Liver (tissue), 8 donors: ENCODE measurements at regions not wholly inside any gene's neighbourhood (a gene's known extent, or its start where the extent isn't known, plus 50 kb on each side); places are given as distances from the start of the nearest gene placed in this dataset.

ENCODE experiments used
- DNase-seq: peaks from one replicate; pipeline ENCODE4 v3.0.0-alpha.2; 2017; ENCODE audit warnings: low spot score
- H3K27ac ChIP-seq, 2 donors: one replicate each; pipeline ENCODE4 v1.7.0; 2013; ENCODE audit warnings: inconsistent platforms in 2 of 2, low read length in 2 of 2, control low read depth in 1 of 2, low read depth in 1 of 2, mild to moderate bottlenecking in 1 of 2
- H3K27me3 ChIP-seq, 4 donors: one replicate each; pipeline versions ENCODE4 v1.6.1 to v1.7.0; 2013; ENCODE audit warnings: low read length in 3 of 4, inconsistent platforms in 1 of 4, mild to moderate bottlenecking in 1 of 4, moderate library complexity in 1 of 4; ENCODE audit not compliant: control insufficient read depth in 4 of 4, insufficient read depth in 4 of 4
- H3K36me3 ChIP-seq, 4 donors: one replicate each; pipeline versions ENCODE4 v1.6.1 to v1.7.0; 2013; ENCODE audit warnings: low read length in 3 of 4, mild to moderate bottlenecking in 3 of 4, low read depth in 1 of 4, moderate library complexity in 1 of 4; ENCODE audit not compliant: control insufficient read depth in 4 of 4, insufficient read depth in 3 of 4
- H3K4me1 ChIP-seq, 4 donors: one replicate each; pipeline versions ENCODE4 v1.6.1 to v1.7.0; 2013; ENCODE audit warnings: low read length in 3 of 4, mild to moderate bottlenecking in 3 of 4, moderate library complexity in 1 of 4; ENCODE audit not compliant: control insufficient read depth in 4 of 4, insufficient read depth in 4 of 4
- H3K4me3 ChIP-seq, 3 donors: one replicate each; pipeline versions ENCODE4 v1.6.1 to v1.7.0; 2013; ENCODE audit warnings: low read length in 3 of 3, control low read depth in 1 of 3, low read depth in 1 of 3, mild to moderate bottlenecking in 1 of 3
- H3K9ac ChIP-seq, 2 donors: one replicate each; pipeline ENCODE4 v1.7.0; 2013; ENCODE audit warnings: low read length in 2 of 2, mild to moderate bottlenecking in 2 of 2, moderate library complexity in 2 of 2, control low read depth in 1 of 2, low read depth in 1 of 2
- H3K9me3 ChIP-seq, 4 donors: one replicate each; pipeline versions ENCODE4 v1.6.1 to v1.7.0; 2013; ENCODE audit warnings: low read length in 3 of 4; ENCODE audit not compliant: control insufficient read depth in 4 of 4
- EGR1 ChIP-seq, 2 donors: IDR thresholded peaks; 2 replicates each; pipeline ENCODE4 v1.6.1; 2016 to 2018; ENCODE audit warnings: antibody characterized with exemption in 2 of 2, low read depth in 2 of 2
- FOXA2 ChIP-seq: IDR thresholded peaks from 2 replicates; pipeline ENCODE4 v1.6.1; 2016; ENCODE audit warnings: antibody characterized with exemption
- GABPA ChIP-seq, 2 donors: IDR thresholded peaks in 1 of 2; conservative IDR thresholded peaks in 1 of 2; 2 replicates each; pipeline ENCODE4 v1.6.1; 2016; ENCODE audit warnings: antibody characterized with exemption in 2 of 2, mild to moderate bottlenecking in 1 of 2, moderate library complexity in 1 of 2
- HNF4A ChIP-seq, 2 donors: conservative IDR thresholded peaks; 2 replicates each; pipeline ENCODE4 v1.6.1; 2016; ENCODE audit warnings: antibody characterized with exemption in 2 of 2, mild to moderate bottlenecking in 2 of 2
- HNF4G ChIP-seq: IDR thresholded peaks from 2 replicates; pipeline ENCODE4 v1.6.1; 2016; ENCODE audit warnings: antibody characterized with exemption
- JUND ChIP-seq, 2 donors: IDR thresholded peaks; 2 replicates each; pipeline ENCODE4 v1.6.1; 2016; ENCODE audit warnings: antibody characterized with exemption in 2 of 2
- NR2F2 ChIP-seq: IDR thresholded peaks from 2 replicates; pipeline ENCODE4 v1.6.1; 2016; ENCODE audit warnings: antibody characterized with exemption
- RAD21 ChIP-seq, 2 donors: IDR thresholded peaks; 2 replicates each; pipeline ENCODE4 v1.6.1; 2016; ENCODE audit warnings: antibody characterized with exemption in 2 of 2, mild to moderate bottlenecking in 2 of 2
- TAF1 ChIP-seq: conservative IDR thresholded peaks from 2 replicates; pipeline ENCODE4 v1.6.1; 2016; ENCODE audit warnings: antibody characterized with exemption, mild to moderate bottlenecking
- WGBS: extraction: QIAGEN DNeasy Blood & Tissue Kit; methylation state at CpG from one replicate; pipeline ENCODE4 v1.1.7; 2013; 5-methylcytosine and 5-hydroxymethylcytosine counted together
- TF ChIP-seq, protein P1 (sequence below): IDR thresholded peaks from 2 replicates; pipeline ENCODE4 v1.6.1; 2016; ENCODE audit warnings: antibody characterized with exemption
- TF ChIP-seq, protein P2 (sequence below): fragments of 150-350 bp; IDR thresholded peaks from 2 replicates; pipeline ENCODE4 v1.5.1; 2017; ENCODE audit warnings: improper control_type of control experiment, low read depth, low read length; ENCODE audit not compliant: missing input control
- TF ChIP-seq, protein P3 (sequence below): IDR thresholded peaks from 2 replicates; pipeline ENCODE4 v1.6.1; 2016; ENCODE audit warnings: antibody characterized with exemption
- TF ChIP-seq, protein P4 (sequence below): IDR thresholded peaks from 2 replicates; pipeline ENCODE4 v1.6.1; 2016; ENCODE audit warnings: antibody characterized with exemption, mild to moderate bottlenecking
- donor health status: healthy.
- donor health status: healthy.
- donor health status: healthy.
- donor health status: healthy.
- donor health status: healthy.

DNA sequence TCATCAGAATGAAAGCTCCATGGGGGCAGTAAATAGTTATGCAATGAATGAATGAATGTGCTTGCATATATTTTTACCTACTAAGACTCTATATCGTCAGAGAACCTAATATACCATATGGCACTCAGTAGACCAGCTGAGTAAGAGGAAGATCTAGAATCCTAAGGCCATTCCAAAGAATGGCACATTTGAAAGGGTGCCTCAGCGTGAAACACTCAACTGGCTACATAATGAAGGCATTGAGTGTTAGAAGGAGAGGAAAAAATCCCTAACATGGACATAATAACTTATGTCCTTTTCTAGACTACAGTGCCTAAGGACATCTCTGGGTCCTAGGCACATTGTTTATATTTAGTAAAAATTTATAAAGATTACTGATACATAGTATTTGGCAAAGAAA lies 61.7 kb upstream of the ARID2 start:
- no peaks in the 10 kb centered on the region for H3K27me3 ChIP-seq
- H3K27ac ChIP-seq, result no peak overlapping the region
- whole genome bisulfite sequencing, result 86% methylated on average over 2 of the region's 2 CpGs
- H3K36me3 ChIP-seq, result no peaks in the 10 kb centered on the region
- no peaks in the 10 kb centered on the region for H3K4me1 ChIP-seq
- TF ChIP-seq, protein P1, sequence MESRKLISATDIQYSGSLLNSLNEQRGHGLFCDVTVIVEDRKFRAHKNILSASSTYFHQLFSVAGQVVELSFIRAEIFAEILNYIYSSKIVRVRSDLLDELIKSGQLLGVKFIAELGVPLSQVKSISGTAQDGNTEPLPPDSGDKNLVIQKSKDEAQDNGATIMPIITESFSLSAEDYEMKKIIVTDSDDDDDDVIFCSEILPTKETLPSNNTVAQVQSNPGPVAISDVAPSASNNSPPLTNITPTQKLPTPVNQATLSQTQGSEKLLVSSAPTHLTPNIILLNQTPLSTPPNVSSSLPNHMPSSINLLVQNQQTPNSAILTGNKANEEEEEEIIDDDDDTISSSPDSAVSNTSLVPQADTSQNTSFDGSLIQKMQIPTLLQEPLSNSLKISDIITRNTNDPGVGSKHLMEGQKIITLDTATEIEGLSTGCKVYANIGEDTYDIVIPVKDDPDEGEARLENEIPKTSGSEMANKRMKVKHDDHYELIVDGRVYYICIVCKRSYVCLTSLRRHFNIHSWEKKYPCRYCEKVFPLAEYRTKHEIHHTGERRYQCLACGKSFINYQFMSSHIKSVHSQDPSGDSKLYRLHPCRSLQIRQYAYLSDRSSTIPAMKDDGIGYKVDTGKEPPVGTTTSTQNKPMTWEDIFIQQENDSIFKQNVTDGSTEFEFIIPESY, result no peak
- TF ChIP-seq HNF4G (no peak), NR2F2 (no peak), RAD21 (IDR thresholded peaks at IDR 0.05) (no peak), JUND (IDR thresholded peaks at IDR 0.05) (no peak), GABPA (IDR thresholded peaks at IDR 0.05 in 1 of 2, conservative IDR thresholded peaks at IDR 0.05 in 1 of 2) (no peak), EGR1 (IDR thresholded peaks at IDR 0.05; ENCODE audit: low read depth in 2 of 2) (no peak)
- TF ChIP-seq, protein P2, sequence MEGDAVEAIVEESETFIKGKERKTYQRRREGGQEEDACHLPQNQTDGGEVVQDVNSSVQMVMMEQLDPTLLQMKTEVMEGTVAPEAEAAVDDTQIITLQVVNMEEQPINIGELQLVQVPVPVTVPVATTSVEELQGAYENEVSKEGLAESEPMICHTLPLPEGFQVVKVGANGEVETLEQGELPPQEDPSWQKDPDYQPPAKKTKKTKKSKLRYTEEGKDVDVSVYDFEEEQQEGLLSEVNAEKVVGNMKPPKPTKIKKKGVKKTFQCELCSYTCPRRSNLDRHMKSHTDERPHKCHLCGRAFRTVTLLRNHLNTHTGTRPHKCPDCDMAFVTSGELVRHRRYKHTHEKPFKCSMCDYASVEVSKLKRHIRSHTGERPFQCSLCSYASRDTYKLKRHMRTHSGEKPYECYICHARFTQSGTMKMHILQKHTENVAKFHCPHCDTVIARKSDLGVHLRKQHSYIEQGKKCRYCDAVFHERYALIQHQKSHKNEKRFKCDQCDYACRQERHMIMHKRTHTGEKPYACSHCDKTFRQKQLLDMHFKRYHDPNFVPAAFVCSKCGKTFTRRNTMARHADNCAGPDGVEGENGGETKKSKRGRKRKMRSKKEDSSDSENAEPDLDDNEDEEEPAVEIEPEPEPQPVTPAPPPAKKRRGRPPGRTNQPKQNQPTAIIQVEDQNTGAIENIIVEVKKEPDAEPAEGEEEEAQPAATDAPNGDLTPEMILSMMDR, result no peak
- TF ChIP-seq, protein P3, sequence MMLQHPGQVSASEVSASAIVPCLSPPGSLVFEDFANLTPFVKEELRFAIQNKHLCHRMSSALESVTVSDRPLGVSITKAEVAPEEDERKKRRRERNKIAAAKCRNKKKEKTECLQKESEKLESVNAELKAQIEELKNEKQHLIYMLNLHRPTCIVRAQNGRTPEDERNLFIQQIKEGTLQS, result no peak
- H3K9ac ChIP-seq, result no peak overlapping the region
- H3K9me3 ChIP-seq, result no peaks in the 10 kb centered on the region
- no peak overlapping the region for H3K4me3 ChIP-seq
- no peak for DNase-seq

DNA sequence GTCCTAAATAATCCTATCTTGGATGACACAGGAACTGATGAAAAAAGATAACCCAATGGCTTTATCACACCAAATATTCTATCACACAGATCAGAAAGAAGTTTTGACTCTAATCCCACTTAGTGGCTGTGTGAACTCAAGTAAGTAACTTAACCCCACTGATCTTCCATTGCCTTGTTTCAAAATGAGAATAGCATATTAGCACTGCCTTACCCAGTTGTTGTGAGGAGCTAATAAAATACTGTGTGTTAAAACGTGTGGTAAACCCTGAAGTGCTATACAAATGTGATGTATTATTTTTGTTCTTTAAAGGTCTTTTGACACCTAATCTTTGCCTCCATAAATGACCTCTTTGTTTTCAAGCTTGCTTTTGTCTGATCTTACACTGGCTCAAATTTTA lies 60.9 kb upstream of the ARID2 start:
- Histone ChIP-seq H3K27ac (no peak overlapping the region), H3K36me3 (no peaks in the 10 kb centered on the region), H3K9ac (no peak overlapping the region), H3K27me3 (no peaks in the 10 kb centered on the region), H3K4me1 (no peaks in the 10 kb centered on the region), H3K4me3 (no peak overlapping the region), H3K9me3 (no peaks in the 10 kb centered on the region)
- no peak for TF ChIP-seq RAD21 (IDR thresholded peaks at IDR 0.05)
- TF ChIP-seq TAF1, result no peak
- no peak for TF ChIP-seq FOXA2
- WGBS, result 59% methylated on average over 1 of the region's 1 CpG
- no peak for DNase-seq

DNA sequence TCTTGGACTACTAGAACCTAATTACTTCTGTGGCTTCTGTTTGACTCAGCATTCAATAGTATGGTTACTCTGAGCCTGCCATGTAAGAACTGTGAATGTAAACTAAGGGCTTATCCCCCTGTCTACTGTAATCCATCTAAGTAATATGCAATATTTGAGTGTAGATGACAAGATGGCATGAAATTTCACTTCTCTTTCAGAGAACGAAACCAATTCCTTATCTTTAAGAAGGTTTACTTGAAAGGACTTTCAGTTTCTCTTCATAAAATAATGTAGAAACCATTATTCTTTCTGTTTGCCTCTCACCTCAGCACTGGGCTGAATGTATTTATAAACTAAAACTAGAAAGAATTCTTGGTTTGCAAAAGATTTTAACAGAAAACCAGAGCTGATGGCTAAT lies 60.4 kb upstream of the ARID2 start:
- Histone ChIP-seq H3K4me3 (no peak overlapping the region), H3K27me3 (no peaks in the 10 kb centered on the region), H3K27ac (no peak overlapping the region), H3K4me1 (no peaks in the 10 kb centered on the region), H3K36me3 (no peaks in the 10 kb centered on the region), H3K9me3 (no peaks in the 10 kb centered on the region), H3K9ac (no peak overlapping the region)
- TF ChIP-seq TAF1 (no peak), HNF4A (conservative IDR thresholded peaks at IDR 0.05) (no peak), GABPA (IDR thresholded peaks at IDR 0.05 in 1 of 2, conservative IDR thresholded peaks at IDR 0.05 in 1 of 2) (no peak), NR2F2 (no peak)
- TF ChIP-seq, protein P4, sequence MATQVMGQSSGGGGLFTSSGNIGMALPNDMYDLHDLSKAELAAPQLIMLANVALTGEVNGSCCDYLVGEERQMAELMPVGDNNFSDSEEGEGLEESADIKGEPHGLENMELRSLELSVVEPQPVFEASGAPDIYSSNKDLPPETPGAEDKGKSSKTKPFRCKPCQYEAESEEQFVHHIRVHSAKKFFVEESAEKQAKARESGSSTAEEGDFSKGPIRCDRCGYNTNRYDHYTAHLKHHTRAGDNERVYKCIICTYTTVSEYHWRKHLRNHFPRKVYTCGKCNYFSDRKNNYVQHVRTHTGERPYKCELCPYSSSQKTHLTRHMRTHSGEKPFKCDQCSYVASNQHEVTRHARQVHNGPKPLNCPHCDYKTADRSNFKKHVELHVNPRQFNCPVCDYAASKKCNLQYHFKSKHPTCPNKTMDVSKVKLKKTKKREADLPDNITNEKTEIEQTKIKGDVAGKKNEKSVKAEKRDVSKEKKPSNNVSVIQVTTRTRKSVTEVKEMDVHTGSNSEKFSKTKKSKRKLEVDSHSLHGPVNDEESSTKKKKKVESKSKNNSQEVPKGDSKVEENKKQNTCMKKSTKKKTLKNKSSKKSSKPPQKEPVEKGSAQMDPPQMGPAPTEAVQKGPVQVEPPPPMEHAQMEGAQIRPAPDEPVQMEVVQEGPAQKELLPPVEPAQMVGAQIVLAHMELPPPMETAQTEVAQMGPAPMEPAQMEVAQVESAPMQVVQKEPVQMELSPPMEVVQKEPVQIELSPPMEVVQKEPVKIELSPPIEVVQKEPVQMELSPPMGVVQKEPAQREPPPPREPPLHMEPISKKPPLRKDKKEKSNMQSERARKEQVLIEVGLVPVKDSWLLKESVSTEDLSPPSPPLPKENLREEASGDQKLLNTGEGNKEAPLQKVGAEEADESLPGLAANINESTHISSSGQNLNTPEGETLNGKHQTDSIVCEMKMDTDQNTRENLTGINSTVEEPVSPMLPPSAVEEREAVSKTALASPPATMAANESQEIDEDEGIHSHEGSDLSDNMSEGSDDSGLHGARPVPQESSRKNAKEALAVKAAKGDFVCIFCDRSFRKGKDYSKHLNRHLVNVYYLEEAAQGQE, result no peak
- TF ChIP-seq, protein P2, result no peak
- TF ChIP-seq, protein P3, result no peak
- WGBS, result 55% methylated on average over 1 of the region's 1 CpG
- no peak for DNase-seq
